ENCODE measurements at regions not wholly inside any gene's neighbourhood (a gene's known extent, or its start where the extent isn't known, plus 50 kb on each side); places are given as distances from the start of the nearest gene placed in this dataset.
"Not testable (repeated sequence)": the region's sequence is repeated elsewhere in the genome, so short reads cannot be mapped to it uniquely, and the experiment has no call there.

DNA sequence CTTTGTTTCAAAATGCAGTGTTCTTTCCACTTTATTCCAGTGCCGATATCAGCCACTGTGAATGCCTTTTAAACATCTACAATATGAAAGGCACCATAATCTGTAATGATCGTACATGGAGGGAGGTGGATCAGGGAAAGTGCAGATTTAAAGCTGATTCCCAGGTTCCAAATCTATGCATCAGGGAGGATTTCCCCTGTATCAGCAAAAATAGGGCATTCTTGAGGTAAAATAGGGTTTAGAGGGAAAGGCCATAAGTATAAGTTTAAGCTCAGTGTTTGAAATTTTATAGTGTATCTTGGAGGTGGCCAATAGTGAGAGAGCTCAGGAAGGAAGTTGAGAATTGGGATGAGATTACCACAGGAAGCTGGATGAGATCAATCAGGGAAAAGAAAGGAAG is 289.7 kb upstream of the ID4 start:
- no peak for DNase-seq (ENCODE audit: low read depth)

DNA sequence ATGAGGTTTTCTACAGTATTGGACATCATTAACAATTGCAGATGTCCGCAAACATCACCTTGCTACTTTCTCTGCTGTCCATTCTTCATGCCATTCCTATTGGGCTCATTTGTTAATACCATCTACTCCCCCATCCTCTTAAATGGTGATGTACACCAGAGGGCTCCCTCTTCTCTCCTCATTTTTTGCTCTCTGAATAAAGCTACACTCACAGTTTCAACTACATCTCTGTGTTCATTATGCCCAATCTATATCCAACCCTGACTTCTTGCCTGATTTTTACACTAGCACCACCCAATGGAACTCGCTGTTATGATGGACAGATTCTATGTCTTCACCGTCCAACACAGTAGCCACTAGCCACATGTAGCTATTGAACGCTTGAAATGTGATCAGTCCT is 288.1 kb upstream of the ID4 start:
- DNase-seq (ENCODE audit: low read depth) = no peak

DNA sequence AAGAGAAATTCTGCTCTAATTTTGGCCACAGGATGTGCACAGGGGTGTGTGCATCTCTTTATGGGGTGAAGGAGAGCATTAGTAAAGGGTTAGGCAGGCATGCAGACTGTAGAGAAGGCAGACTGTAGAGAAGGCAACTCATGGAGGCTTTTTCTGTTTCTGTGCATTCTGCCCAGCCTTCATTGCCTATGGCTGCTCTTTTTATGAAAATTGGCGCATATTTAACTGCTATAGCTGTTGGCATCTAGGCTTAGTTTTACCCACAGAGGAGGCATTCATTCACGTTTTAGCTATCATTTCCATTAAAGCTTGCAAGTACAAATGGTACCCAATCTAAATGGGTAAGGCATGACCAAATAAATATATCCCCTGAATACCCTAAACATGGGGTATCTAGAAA is 286.8 kb upstream of the ID4 start:
- no peak for DNase-seq (ENCODE audit: low read depth)

DNA sequence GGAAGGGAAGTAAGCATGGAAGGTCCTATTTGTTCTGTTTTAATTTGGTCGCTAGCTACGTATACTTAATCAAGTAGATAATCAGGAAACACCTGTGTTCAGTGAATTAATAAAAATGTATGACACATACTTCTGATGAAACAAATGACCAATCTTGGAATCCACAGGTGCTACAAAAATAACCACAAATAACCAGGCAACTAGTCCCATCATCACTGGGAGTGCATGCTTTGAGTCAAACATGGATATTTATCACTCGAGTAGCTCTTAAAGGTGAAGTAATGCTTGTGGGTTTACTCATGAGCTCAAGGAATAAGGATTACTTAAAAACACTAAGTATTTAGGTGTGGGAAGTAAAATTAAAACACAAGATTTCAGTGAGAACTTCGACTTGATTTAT is 285.6 kb upstream of the ID4 start:
- DNase-seq (ENCODE audit: low read depth) = peak; percentile 38

DNA sequence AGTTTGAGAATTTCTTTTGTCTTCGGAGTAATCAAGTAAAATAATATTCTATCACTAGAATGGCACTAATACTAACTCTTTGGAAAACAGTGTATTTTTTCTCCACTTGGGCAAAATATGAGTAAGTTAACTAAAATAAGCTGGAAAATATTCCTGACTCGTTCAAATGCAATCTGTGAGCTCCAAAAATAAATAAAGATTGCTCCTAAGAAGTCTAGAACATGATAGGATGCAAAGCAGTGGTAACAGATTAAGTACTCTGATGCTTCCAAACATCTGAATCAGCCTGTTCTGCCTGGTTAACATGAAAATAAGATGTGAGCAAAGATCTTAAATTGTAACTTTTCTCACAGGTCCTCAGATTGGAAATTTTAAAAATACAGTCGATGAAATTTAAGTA is 285.1 kb upstream of the ID4 start:
- no peak for DNase-seq (ENCODE audit: low read depth)

DNA sequence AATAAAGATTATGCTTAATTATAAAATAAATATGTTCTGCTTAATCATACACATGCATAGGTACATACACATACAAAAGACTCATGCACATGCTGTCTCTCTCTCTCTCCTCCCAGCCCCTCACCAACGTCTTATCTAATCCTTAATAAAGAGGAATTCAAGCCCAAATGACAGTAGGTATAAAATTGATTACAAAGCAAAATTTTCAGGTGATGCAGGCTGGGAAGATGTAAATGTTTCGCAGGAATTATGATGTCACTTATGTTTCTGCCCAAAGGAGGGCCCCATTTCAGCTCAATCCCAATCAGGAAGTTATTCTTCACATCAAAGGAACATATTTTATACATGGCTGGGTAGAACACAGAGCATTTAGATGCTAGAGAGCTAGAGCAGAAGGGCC is 284.6 kb upstream of the ID4 start:
- no peak for DNase-seq (ENCODE audit: low read depth)

DNA sequence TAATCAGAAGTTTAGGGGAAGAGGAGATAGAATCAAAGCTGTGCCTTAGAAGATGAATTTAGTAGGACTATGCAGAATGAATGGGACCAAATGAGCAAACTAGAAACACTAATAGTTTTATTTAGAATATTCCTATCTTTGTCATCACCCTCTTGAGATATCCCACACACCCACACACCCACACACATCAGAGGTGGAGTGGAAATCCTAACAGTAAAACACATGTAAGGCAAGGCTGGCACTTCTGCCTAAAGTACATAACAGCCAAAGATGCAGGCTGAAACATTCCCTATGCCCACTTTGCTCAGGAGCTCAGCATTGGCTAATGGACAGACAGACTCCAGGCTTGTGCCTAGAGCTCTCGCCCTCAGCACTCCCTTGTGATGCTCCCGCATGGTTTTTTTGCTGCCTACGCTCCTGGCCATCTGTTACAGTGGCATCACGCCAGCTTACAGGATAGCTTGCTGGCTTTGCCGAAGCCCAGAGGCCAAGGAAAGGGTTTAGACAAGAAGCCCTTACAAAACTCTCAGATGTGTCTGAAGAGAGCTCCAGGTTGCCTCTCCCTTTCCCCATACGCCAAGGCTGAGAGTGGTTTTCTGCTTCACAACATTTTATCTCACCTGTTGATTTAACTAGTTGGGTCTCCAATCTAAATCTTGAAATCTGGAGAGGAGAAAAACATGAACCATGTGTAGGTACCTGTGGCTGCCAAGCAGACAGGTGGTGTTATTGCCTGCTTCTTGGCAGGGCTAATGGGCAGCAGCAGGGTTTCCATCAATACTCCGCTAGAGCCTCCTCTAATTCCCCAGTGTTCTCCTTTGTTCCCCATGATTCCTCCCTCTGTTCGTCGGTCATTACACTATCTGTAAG is 282.6 kb upstream of the ID4 start:
- DNase-seq (ENCODE audit: low read depth) = no peak

DNA sequence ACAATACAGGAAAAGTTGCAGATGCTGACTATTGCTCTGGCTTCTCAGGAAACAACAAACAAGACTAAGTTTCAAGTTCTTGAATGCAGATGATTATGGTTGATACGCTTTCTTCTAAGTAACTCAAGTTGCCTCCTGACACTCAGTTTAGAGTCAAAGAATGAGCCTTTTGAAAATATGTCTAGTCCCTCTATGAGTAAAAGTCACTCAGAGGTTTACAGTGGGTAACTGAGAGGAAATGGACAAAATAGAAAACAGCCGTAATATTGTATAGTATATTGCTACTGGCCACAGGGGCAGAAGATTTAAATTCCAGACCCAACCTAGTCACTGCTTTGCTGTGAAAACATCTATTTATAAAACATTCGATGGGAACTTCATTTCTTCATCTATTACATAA is 280.0 kb upstream of the ID4 start:
- no peak for DNase-seq (ENCODE audit: low read depth)

DNA sequence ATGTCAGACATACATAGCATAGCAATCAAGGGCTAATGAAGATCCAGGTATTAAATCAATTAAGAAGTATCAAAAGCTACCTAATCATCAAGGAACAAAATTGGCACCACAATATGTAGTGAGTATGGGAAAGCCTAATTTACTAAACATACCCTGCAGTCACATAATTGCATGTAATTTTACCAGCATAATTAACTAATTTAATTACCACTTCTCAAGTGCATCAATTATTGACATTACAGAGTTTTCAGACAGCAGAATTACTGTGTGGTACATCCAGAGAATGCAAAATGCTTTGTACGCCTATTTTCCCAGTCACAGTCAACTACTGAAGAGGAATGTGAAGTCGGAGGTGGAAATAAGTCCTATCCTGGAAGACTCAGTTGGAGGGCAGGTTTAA is 279.0 kb upstream of the ID4 start:
- no peak for DNase-seq (ENCODE audit: low read depth)

DNA sequence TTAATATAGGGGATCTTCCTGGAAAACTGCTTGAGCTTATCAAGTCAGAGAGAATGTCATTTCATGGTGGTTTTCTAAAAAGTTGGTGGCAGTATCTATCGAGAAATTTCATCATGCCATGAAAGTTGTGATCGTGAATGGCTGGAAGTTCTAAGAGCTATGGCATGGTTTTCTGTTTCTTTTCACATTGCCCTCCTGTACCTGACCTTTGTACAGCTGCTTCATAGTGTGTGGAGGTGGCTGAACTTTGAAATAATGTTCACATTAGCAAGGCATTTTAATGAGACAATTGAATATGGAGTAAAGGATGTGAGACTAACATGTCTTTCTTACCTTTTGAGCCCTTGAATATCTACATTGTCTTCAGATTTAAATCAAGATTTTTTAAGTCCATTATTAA is 278.2 kb upstream of the ID4 start:
- no peak for DNase-seq (ENCODE audit: low read depth)

DNA sequence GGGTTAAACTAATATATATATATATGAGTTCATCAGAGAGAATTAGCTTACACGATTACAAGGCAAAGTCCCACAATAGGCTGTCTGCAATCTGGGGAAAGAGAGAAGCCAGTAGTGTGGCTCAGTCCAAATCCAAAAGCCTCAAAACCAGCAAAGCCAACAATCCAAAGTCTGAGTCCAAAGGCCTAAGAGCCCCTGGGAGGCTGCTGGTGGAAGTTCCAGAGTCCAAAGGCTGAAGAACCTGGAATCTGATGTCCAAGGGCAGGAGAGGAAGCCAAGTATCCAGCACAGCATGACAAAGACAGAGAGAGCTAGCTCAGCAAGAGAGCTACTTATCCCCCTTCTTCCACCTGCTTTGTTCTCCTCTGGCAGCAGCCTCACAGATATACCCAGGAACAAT is 274.7 kb upstream of the ID4 start:
- no peak for DNase-seq (ENCODE audit: low read depth)

DNA sequence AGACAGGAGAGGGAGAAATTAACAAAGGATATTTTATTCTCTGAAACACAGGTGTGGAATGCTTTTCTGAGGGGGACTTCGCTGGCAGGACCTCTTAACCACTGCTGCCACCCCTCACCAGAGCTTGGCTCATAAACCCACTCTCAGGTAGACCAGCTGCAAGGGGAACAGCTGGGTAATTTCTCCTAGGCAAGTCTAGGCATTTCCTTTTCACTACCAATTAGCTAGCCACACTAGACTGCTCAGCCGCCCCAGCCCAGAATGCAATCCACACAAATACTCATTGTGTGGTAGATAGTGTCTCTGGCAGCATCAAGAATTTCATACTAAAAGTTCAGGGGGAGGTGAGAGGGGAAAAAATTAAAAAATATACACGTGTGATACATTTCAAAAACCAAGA is 267.6 kb upstream of the ID4 start:
- DNase-seq (ENCODE audit: low read depth) = no peak

DNA sequence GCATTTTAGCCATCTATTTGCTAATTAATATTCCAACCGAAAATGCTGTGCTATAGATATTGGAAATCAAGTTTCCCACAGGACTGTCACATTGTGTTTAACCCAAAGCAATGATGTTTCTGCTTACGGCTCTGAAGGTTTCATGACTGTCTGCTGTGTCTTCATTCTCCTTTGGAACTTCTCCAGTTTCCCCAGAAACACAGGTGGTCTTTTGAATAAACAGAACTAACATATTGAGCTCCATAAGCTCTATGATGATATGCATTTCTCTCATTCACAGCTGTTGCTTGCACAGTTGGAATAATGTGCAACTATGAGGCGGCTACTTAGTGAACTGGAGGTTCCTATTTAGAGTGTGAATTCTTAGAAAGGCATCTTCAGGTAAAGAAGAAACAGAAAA is 266.0 kb upstream of the ID4 start:
- DNase-seq (ENCODE audit: low read depth) = no peak

DNA sequence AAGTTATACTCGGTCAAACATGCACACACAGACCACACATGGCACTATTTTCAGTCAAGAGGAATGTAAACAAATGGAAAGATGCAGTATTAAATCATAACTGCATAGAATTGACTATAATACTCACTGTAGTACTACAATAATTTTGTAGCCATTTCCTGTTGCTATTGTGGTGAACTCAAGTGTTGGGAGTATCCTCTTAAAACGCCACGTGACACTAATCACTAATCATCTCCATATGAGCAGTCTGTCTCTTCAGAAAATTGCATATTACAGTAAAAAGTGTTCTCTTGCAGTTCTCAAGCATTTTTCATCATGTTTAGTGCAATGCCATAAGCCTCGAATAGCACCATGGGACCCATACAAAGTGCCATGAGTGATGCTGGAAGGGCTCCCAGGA is 258.7 kb upstream of the ID4 start:
- DNase-seq (ENCODE audit: low read depth) = no peak

DNA sequence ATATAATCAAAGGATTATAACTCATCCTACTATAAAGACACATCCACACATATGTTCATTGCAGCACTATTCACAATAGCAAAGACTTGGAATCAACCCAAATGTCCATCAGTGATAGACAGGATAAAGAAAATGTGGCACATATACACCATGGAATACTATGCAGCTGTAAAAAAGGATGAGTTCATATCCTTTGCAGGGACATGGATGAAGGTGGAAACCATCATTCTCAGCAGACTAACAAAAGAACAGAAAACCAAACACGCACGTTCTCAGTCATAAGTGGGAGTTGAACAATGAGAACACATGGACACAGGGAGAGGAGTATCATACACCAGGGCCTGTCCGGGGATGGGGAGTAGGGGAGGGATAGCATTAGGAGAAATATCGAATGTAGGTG is 253.0 kb upstream of the ID4 start:
- not testable (repeated sequence) for DNase-seq (ENCODE audit: low read depth)

DNA sequence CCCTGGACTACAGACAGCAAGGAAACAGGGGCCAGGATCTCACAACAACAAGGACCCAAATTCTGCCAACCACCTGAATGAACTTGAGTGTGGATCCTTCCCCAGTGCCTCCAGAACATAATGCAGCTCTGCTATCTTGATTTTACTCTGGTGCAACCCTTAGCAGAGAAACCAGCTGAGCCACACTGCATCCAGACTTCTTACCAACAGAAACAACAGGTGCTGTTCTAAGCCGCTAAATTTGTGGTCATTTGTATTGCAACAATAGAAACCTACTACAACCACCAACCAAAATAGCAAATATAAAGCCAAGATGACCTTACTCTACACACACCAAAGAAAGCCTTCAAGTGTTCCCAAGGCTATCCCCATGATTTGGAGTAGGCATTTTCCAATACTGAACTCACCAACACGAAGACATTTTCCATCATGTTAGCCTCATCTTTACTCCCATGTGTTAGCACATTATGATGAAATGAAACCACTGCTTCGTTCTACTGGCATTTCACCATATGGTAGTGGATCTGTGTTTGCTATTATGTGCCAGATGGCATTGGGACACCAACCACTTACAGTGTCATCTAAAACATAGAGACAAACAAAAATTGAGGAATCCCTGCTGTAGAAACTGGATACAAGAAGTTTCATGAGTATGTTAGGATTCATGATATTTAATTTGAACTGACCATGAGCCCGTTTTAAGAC is 249.8 kb upstream of the ID4 start:
- no peak for DNase-seq (ENCODE audit: low read depth)

DNA sequence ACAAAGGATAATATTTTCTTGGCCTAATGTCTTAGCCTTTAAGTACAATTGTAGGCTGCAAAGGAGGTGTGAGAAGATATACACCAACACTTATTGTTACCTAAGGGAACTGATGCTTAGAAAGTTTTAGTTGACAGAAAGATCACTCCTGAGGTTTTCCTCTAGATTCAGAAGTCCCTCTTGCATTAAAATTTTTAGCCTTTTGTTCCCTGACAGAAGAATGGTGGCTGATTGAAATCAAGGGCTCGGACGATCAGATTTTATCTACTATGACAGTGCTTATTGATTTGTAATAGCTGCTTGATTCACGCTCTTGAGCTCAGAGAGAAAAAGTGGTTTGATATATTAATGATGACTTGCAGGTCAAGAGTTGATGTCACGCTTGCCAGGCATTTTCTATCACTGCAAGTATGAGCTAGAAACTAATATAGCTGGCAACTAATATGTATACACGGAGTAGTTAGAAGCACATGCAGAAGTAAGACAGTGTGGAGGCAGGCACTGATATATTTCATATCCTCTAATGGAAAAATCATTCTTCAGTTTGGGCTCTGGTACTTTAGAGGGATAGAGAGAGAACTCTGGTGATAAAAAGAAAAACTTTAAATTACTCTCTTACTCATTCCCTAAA is 246.6 kb upstream of the ID4 start:
- no peak for DNase-seq (ENCODE audit: low read depth)

DNA sequence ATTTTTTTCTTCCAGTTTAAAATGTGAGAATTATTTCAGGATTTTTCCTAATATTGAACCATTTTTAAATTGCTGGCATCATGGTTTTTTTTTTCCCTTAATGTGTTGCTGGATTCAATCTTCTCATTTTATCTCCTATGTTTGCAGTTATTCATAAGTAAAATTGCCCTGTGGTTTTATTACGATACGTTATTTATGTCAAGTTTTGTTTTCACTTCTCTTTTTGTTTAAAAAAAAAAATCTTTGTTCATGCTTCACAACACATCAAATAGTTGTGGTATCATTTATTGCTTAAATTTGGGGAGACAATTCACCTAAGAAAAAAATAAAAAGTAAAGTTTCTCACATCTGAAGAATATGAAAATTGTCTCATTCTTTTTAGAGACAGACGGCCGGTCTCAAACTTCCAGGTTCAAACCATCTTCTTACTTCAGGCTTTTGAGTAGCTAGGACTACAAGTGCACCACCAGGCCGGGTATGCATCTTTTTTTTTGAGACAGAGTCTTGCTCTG is 239.3 kb upstream of the ID4 start:
- DNase-seq (ENCODE audit: low read depth) = no peak

DNA sequence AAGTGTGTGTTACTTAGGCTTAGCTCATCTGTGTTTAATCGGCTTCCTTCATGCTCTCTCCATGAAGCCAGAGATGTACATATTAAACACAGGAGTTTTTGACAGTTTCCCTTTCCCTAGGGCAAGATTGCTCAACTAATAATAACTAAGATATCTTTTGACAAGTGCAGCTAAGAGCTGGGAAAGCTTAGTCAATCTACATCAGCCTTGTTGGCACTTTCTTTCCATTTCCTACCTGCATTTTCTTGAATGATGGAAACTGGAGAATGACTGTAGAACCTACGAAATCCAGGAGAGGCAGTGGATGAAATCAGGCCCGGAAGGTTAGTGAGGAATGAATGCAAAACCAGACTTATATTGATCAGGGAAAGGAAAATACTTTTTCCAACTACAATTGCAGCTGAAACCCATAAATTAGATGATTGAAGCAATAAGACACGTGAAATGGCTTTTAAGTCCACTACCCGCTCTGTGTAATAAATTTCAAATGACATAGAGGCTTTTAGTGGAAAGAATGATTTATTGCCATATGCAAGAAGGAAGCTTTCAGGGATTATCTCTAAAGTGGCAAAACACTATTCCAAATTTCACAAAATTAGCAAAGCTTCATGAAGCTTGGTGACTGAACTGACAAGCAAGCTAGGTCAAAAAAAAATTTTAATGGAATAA is 237.2 kb upstream of the ID4 start:
- DNase-seq (ENCODE audit: low read depth) = no peak

DNA sequence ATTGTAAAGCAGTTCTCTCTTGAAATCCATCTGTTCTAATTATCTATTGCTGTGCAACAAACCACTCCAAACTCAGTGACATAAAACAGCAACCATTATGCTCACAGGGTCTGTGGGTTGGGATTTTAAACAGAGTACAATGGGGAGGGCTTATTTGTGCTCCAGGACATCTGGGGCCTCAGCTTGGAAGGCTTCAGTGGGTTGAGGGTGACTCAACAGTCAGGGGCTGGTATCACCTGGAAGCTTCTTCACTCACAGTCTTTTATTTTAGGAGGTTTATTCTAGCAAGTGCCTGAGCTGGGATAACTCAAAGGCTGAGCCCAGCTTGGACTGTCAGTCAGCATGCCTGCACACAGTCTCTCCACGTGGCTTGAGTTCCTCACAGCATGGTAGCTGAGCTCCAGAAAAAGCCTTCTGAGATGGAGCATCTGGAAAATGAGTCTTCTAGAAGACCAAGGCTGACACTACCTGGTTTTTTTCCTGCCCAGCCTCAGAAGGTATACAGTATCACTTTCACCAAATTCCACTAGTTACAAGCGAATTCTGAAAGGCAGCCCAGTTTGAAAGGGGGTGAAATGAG is 234.6 kb upstream of the ID4 start:
- no peak for DNase-seq (ENCODE audit: low read depth)

DNA sequence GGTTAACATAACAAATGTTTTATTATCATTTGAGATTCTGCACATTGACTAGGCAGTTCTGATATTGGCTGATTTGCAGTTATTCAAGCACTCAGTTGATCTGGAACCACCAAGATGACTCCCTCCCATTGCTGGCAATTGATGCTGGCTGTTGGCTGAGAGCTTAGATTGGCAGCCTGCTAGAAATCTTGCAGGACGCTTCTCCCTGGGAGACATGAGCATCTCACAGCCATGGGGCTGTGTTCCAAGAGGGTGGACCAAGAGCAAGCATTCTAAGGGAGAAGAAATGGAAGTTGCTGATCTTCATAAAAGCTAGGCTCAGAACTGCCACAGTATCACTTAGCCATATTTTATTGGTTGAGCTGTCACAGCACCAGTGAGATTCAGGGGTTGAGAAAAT is 233.4 kb upstream of the ID4 start:
- DNase-seq (ENCODE audit: low read depth) = no peak

DNA sequence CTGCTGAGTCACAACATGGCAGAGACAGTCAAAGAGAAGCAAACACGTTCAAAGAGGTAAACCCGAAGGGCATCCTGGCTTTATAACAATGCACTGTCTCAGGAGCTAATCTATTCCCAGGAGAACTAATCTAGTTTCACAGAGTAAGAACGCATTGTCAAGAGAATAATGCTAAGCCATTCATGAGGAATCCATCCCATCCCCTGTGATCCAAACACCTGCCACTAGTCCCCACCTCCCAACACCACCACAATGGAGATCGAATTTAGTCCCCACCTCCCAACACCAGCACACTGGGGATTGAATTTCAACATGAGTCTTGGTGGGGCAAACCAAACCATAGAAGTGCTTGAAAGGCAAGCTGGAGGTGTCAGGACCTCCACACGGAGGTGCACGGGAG is 231.5 kb upstream of the ID4 start:
- DNase-seq (ENCODE audit: low read depth) = no peak

All from renal cortical epithelial cell (primary cell).